Erythroblast (primary cell): ENCODE measurements at regions not wholly inside any gene's neighbourhood (a gene's known extent, or its start where the extent isn't known, plus 50 kb on each side); places are given as distances from the start of the nearest gene placed in this dataset.

ENCODE experiments used
- GATA1 ChIP-seq: IDR thresholded peaks from 2 replicates; pipeline ENCODE4 v1.6.1; 2011; ENCODE audit warnings: low read depth, mild to moderate bottlenecking, control low read depth, low read length, moderate library complexity
- POLR2A ChIP-seq: IDR thresholded peaks from 2 replicates; pipeline ENCODE4 v1.6.1; 2011; ENCODE audit warnings: mild to moderate bottlenecking, low read length

- TF ChIP-seq POLR2A = no peak
- no peak for TF ChIP-seq GATA1
Measured at GRCh38 chr13:44171861-44172260, 201.8 kb upstream of the SERP2 start.
